H9 (cell line): ENCODE measurements at regions not wholly inside any gene's neighbourhood (a gene's known extent, or its start where the extent isn't known, plus 50 kb on each side); places are given as distances from the start of the nearest gene placed in this dataset.

ENCODE experiments used
- DNase-seq: peaks from one replicate; pipeline ENCODE4 v3.0.0-alpha.2; 2017
- H2AFZ ChIP-seq: one replicate; pipeline ENCODE4 v1.6.1; 2013; ENCODE audit warnings: mild to moderate bottlenecking, low read length, control low read depth, moderate library complexity
- H2AK5ac ChIP-seq: 2 replicates; pipeline ENCODE4 v1.6.1; 2013; ENCODE audit warnings: low read length, control low read depth, mixed read lengths; ENCODE audit not compliant: insufficient read length
- H2BK120ac ChIP-seq: one replicate; pipeline ENCODE4 v1.6.1; 2013; ENCODE audit warnings: low read depth, mild to moderate bottlenecking, low read length, control low read depth, inconsistent platforms; ENCODE audit not compliant: poor library complexity, severe bottlenecking
- H2BK12ac ChIP-seq: 2 replicates; pipeline ENCODE4 v1.6.1; 2013; ENCODE audit warnings: low read length, control low read depth, mixed read lengths, low read depth; ENCODE audit not compliant: insufficient read length
- H2BK15ac ChIP-seq: 2 replicates; pipeline ENCODE4 v1.6.1; 2013; ENCODE audit warnings: low read depth, low read length, control low read depth
- H2BK20ac ChIP-seq: one replicate; pipeline ENCODE4 v1.6.1; 2013; ENCODE audit warnings: low read depth, mild to moderate bottlenecking, low read length, control low read depth, inconsistent platforms; ENCODE audit not compliant: poor library complexity, severe bottlenecking
- H2BK5ac ChIP-seq: 2 replicates; pipeline ENCODE4 v1.6.1; 2013; ENCODE audit warnings: low read length, control low read depth, mixed read lengths; ENCODE audit not compliant: insufficient read length
- H3K14ac ChIP-seq: 2 replicates; pipeline ENCODE4 v1.6.1; 2013; ENCODE audit warnings: low read length, control low read depth; ENCODE audit not compliant: insufficient read depth
- H3K18ac ChIP-seq: 2 replicates; pipeline ENCODE4 v1.6.1; 2013; ENCODE audit warnings: low read depth, mild to moderate bottlenecking, mixed read lengths, low read length, control low read depth; ENCODE audit not compliant: insufficient read length
- H3K23ac ChIP-seq: 2 replicates; pipeline ENCODE4 v1.6.1; 2013; ENCODE audit warnings: low read length, control low read depth, mixed read lengths, low read depth; ENCODE audit not compliant: insufficient read length
- H3K23me2 ChIP-seq: 2 replicates; pipeline ENCODE4 v1.6.1; 2013; ENCODE audit warnings: low read depth, mild to moderate bottlenecking, mixed read lengths, low read length, control low read depth; ENCODE audit not compliant: insufficient read length, poor library complexity, severe bottlenecking
- H3K27ac ChIP-seq: 2 replicates; pipeline ENCODE4 v1.5.1; 2013; ENCODE audit warnings: low read length, control low read depth, mixed read lengths, low read depth; ENCODE audit not compliant: insufficient read length
- H3K27me3 ChIP-seq: 2 replicates; pipeline ENCODE4 v1.6.1; 2013; ENCODE audit warnings: low read length, control low read depth, inconsistent platforms; ENCODE audit not compliant: insufficient read depth
- H3K4ac ChIP-seq: 2 replicates; pipeline ENCODE4 v1.6.1; 2013; ENCODE audit warnings: low read depth, mild to moderate bottlenecking, control low read depth, inconsistent platforms, low read length, moderate library complexity
- H3K4me1 ChIP-seq: 2 replicates; pipeline ENCODE4 v1.6.1; 2013; ENCODE audit warnings: low read length, control low read depth, inconsistent platforms; ENCODE audit not compliant: insufficient read depth
- H3K4me2 ChIP-seq: 2 replicates; pipeline ENCODE4 v1.6.1; 2013; ENCODE audit warnings: low read length, control low read depth, mixed read lengths; ENCODE audit not compliant: insufficient read length, insufficient read depth
- H3K56ac ChIP-seq: 2 replicates; pipeline ENCODE4 v1.6.1; 2013; ENCODE audit warnings: low read depth, mild to moderate bottlenecking, mixed read lengths, low read length, control low read depth; ENCODE audit not compliant: insufficient read length
- H3K79me1 ChIP-seq: 2 replicates; pipeline ENCODE4 v1.6.1; 2013; ENCODE audit warnings: low read depth, mild to moderate bottlenecking, moderate library complexity, low read length, control low read depth, inconsistent platforms; ENCODE audit not compliant: insufficient read depth, poor library complexity, severe bottlenecking
- H3K79me2 ChIP-seq: 2 replicates; pipeline ENCODE4 v1.6.1; 2013; ENCODE audit warnings: low read length, control low read depth, inconsistent platforms; ENCODE audit not compliant: insufficient read depth
- H3K9ac ChIP-seq: 2 replicates; pipeline ENCODE4 v1.6.1; 2013; ENCODE audit warnings: low read length, control low read depth, mixed read lengths; ENCODE audit not compliant: insufficient read length; ENCODE audit errors: extremely low read depth
- H3K9me3 ChIP-seq: one replicate; pipeline ENCODE4 v1.6.1; 2013; ENCODE audit warnings: low read depth, low read length, inconsistent platforms; ENCODE audit not compliant: control insufficient read depth
- H3T11ph ChIP-seq: one replicate; pipeline ENCODE4 v1.6.1; 2013; ENCODE audit warnings: mild to moderate bottlenecking, low read length, control low read depth, inconsistent platforms
- H4K20me1 ChIP-seq: one replicate; pipeline ENCODE4 v1.6.1; 2013; ENCODE audit not compliant: control insufficient read depth, insufficient read length, insufficient read depth
- H4K5ac ChIP-seq: 2 replicates; pipeline ENCODE4 v1.6.1; 2013; ENCODE audit warnings: low read depth, mild to moderate bottlenecking, mixed read lengths, low read length, control low read depth; ENCODE audit not compliant: insufficient read length
- H4K8ac ChIP-seq: replicated peaks from 2 replicates; pipeline ENCODE4 v1.6.1; 2013; ENCODE audit warnings: low read length, control low read depth, mixed read lengths, low read depth; ENCODE audit not compliant: insufficient read length
- H4K91ac ChIP-seq: 2 replicates; pipeline ENCODE4 v1.6.1; 2013; ENCODE audit warnings: low read depth, mild to moderate bottlenecking, moderate library complexity, mixed read lengths, low read length, control low read depth; ENCODE audit not compliant: insufficient read length
- H3K27ac Mint-ChIP-seq, 3 experiments: 2 replicates in 2 of 3; 3 replicates in 1 of 3; pipeline ENCODE4 v1.8.0; 2020 to 2021; ENCODE audit warnings: mixed read lengths in 3 of 3, mild to moderate bottlenecking in 1 of 3, moderate library complexity in 1 of 3
- H3K27me3 Mint-ChIP-seq: 2 replicates; pipeline ENCODE4 v1.8.0; 2021; ENCODE audit warnings: low read depth, mild to moderate bottlenecking, moderate library complexity, mixed read lengths
- H3K36me3 Mint-ChIP-seq, 3 experiments: 2 replicates in 2 of 3; 3 replicates in 1 of 3; pipeline ENCODE4 v1.8.0; 2020 to 2021; ENCODE audit warnings: low read depth in 3 of 3, mixed read lengths in 3 of 3; ENCODE audit not compliant: insufficient read depth in 1 of 3
- H3K4me1 Mint-ChIP-seq, 2 experiments: 2 replicates each; pipeline ENCODE4 v1.8.0; 2020; ENCODE audit warnings: mixed read lengths in 2 of 2
- H3K4me3 Mint-ChIP-seq, 2 experiments: 2 replicates in 1 of 2; 3 replicates in 1 of 2; pipeline ENCODE4 v1.8.0; 2020 to 2021; ENCODE audit warnings: mild to moderate bottlenecking in 2 of 2, mixed read lengths in 2 of 2, moderate library complexity in 1 of 2
- H3K9me3 Mint-ChIP-seq, 2 experiments: 2 replicates in 1 of 2; 3 replicates in 1 of 2; pipeline ENCODE4 v1.8.0; 2020; ENCODE audit warnings: mild to moderate bottlenecking in 2 of 2, mixed read lengths in 2 of 2, moderate library complexity in 1 of 2
- CTCF ChIP-seq: fragments of 200-600 bp; sonication (generic); conservative IDR thresholded peaks from 3 replicates; pipeline ENCODE4 v1.8.0; 2021; ENCODE audit warnings: antibody characterized with exemption, mild to moderate bottlenecking
- WGBS: extraction: QIAGEN DNeasy Blood & Tissue Kit; methylation state at CpG from one replicate; pipeline ENCODE4 v1.1.7; 2013; ENCODE audit warnings: missing lambda C conversion rate, low lambda C conversion rate, mixed read lengths; ENCODE audit not compliant: insufficient read length; ENCODE audit errors: extremely low coverage; 5-methylcytosine and 5-hydroxymethylcytosine counted together

GRCh38 chr4:42787079-42787463 is 105.4 kb upstream of the GRXCR1 start:
- Histone ChIP-seq H3K18ac (no peak overlapping the region), H3K9me3 (no peaks in the 10 kb centered on the region), H2AFZ (no peak overlapping the region), H4K8ac (no peak overlapping the region), H3K79me1 (no peaks in the 10 kb centered on the region), H3K79me2 (no peaks in the 10 kb centered on the region), H2BK15ac (no peak overlapping the region), H2BK12ac (no peak overlapping the region), H3K23ac (no peak overlapping the region), H3K4ac (no peak overlapping the region), H3T11ph (no peak overlapping the region), H3K27ac (no peak overlapping the region), H2BK120ac (no peak overlapping the region), H4K5ac (no peak overlapping the region), H3K23me2 (no peaks in the 10 kb centered on the region), H3K4me2 (no peak overlapping the region), H3K4me1 (peaks cover 4% of the 10 kb centered on the region; the same call in 1 of the 2 replicates), H3K27me3 (no peaks in the 10 kb centered on the region), H3K56ac (no peak overlapping the region), H4K91ac (no peak overlapping the region), H2AK5ac (no peak overlapping the region), H2BK20ac (no peak overlapping the region), H2BK5ac (no peak overlapping the region), H4K20me1 (no peaks in the 10 kb centered on the region), H3K9ac (no peak overlapping the region), H3K14ac (no peak overlapping the region; the same call in 1 of the 2 replicates)
- peaks cover 0 to 5% (median 0%) of the 10 kb centered on the region in 3 experiments; a peak in 3 of 7 replicates for H3K36me3 Mint-ChIP-seq
- H3K4me1 Mint-ChIP-seq: peaks cover 20 to 23% of the 10 kb centered on the region in 2 experiments
- peak overlapping the region in 1 of 2 experiments; percentile 14; a peak in 1 of 5 replicates for H3K4me3 Mint-ChIP-seq
- H3K9me3 Mint-ChIP-seq: peaks cover 0 to 7% of the 10 kb centered on the region in 2 experiments; a peak in 2 of 5 replicates
- no peak for TF ChIP-seq CTCF
- H3K27ac Mint-ChIP-seq: no peak overlapping the region
- no CpG with 5 or more reads among the region's 6 CpGs for WGBS
- no peak for DNase-seq
- peaks cover 2% of the 10 kb centered on the region; the same call in 1 of the 2 replicates for H3K27me3 Mint-ChIP-seq
